NT2/D1 (cell line): ENCODE measurements at regions not wholly inside any gene's neighbourhood (a gene's known extent, or its start where the extent isn't known, plus 50 kb on each side); places are given as distances from the start of the nearest gene placed in this dataset.
A peak's percentile ranks its signal among the peaks of the same experiment; 100 is the strongest.

Experiments used
- DNase-seq: peaks from one replicate; pipeline ENCODE4 v3.0.0-alpha.2; 2011; ENCODE audit warnings: low read depth, low spot score
- H3K27me3 ChIP-seq: 2 replicates; pipeline ENCODE4 v1.6.0; 2011; ENCODE audit warnings: mild to moderate bottlenecking; ENCODE audit not compliant: insufficient read length, insufficient read depth
- H3K36me3 ChIP-seq: 2 replicates; pipeline ENCODE4 v1.6.1; 2011; ENCODE audit warnings: mild to moderate bottlenecking, low read length, mixed read lengths; ENCODE audit not compliant: insufficient read depth, insufficient read length
- H3K4me1 ChIP-seq: 2 replicates; pipeline ENCODE4 v1.5.1; 2011; ENCODE audit not compliant: insufficient read depth, insufficient read length
- H3K4me3 ChIP-seq: 2 replicates; pipeline ENCODE4 v1.5.1; 2011; ENCODE audit warnings: low read depth; ENCODE audit not compliant: insufficient read length
- H3K9ac ChIP-seq: 2 replicates; pipeline ENCODE4 v1.6.0; 2011; ENCODE audit warnings: low read depth; ENCODE audit not compliant: insufficient read length
- H3K9me3 ChIP-seq: 2 replicates; pipeline ENCODE4 v1.5.1; 2011; ENCODE audit warnings: mild to moderate bottlenecking, low read length; ENCODE audit not compliant: insufficient read depth
- SUZ12 ChIP-seq: IDR thresholded peaks from 2 replicates; pipeline ENCODE4 v1.6.1; 2011; ENCODE audit not compliant: insufficient read length, insufficient read depth; ENCODE audit errors: extremely low read depth
- YY1 ChIP-seq: IDR thresholded peaks from 2 replicates; pipeline ENCODE4 v1.6.1; 2011; ENCODE audit not compliant: insufficient read length, insufficient read depth
- ZNF274 ChIP-seq: IDR thresholded peaks from 2 replicates; pipeline ENCODE4 v1.6.1; 2011; ENCODE audit warnings: mild to moderate bottlenecking, low read depth, low read length

DNA sequence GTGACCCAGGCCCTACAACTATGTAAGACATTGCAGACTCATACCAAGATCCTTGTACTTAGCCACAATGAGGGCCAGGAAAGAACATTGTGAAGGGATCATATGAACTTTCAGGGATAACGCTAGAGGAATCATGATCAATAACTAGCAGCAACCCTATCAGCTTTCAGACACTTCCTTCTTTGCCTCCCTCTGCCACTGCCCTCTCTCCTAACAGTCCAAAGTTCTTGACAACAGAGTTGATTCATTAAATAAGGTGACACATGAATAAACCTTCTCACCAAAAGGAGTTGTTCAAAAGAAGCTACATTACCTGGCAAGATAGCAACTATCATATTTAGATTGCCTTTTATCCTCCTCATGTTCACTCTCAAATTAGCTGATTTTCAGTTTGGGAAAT, 272.2 kb upstream of the DACH1 start:
- no peaks in the 10 kb centered on the region for H3K36me3 ChIP-seq
- no peaks in the 10 kb centered on the region for H3K27me3 ChIP-seq
- no peak overlapping the region for H3K4me3 ChIP-seq
- no peaks in the 10 kb centered on the region for H3K4me1 ChIP-seq
- TF ChIP-seq YY1, result no peak
- no peak for TF ChIP-seq SUZ12
- H3K9ac ChIP-seq, result no peak overlapping the region
- DNase-seq, result no peak
- no peaks in the 10 kb centered on the region for H3K9me3 ChIP-seq

DNA sequence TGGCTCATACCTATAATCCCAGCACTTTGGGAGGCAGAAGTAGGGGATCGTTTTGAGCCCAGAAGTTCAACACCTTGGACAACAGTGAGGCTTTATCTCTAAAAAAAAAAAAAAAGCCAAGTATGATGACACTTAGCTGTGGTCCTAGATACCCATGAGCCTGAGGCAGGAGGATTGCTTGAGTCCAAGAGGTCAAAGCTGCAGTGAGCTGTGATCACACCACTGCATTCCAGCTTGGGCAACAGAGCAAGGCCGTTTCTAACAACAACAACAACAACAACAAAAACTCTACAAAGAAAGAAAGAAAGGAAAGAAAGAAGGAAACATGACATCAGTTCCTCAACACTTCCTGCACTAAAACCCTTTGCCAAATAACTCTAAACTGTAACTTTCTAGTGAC, 265.1 kb upstream of the DACH1 start:
- H3K4me1 ChIP-seq, result no peaks in the 10 kb centered on the region
- H3K4me3 ChIP-seq, result no peak overlapping the region
- H3K9ac ChIP-seq, result no peak overlapping the region
- no peaks in the 10 kb centered on the region for H3K27me3 ChIP-seq
- H3K9me3 ChIP-seq, result no peaks in the 10 kb centered on the region
- no peak for DNase-seq
- no peak for TF ChIP-seq SUZ12
- TF ChIP-seq YY1, result no peak
- no peak for TF ChIP-seq ZNF274
- H3K36me3 ChIP-seq, result no peaks in the 10 kb centered on the region

DNA sequence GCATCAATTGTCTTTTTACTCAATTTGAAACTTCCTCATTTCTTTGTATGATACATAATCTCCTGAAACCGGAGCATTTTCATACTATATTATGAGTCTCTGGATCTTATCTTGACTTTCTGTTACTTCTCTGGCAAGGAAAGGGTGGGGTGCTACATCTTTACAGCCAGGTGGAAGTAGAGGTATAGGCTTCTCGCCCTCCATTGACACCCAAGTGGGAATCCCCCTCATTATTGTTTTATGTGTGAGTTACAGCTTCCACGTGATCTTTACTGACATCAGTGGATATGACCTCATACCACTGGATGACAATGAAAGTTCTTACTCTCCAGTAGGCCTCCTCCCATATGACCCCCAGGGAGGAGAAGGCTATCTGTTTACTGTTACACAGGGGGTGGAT, 262.1 kb upstream of the DACH1 start:
- Histone ChIP-seq H3K36me3 (no peaks in the 10 kb centered on the region), H3K9me3 (no peaks in the 10 kb centered on the region), H3K4me3 (no peak overlapping the region), H3K4me1 (no peaks in the 10 kb centered on the region), H3K27me3 (no peaks in the 10 kb centered on the region), H3K9ac (no peak overlapping the region)
- DNase-seq, result no peak
- no peak for TF ChIP-seq SUZ12
- TF ChIP-seq YY1, result no peak
- no peak for TF ChIP-seq ZNF274

DNA sequence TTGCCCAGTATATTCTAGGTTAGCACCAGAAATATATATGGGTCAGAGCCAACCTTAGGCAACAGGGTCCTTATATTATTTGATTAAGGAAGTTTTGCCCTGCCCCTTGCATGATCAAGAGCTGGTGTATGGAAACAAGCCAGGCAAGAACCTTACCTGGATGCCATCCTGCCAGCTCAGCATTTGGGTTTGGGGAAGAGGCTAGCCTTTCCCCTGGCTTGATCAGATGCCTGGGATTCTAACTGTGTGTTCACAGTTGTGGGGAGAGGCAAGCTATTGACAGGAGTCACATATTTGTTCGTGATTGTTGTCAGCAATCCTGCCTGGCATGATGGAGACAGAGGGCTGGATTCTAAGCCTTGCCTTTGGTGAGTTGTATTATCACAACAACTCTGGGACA, 260.0 kb upstream of the DACH1 start:
- no peak overlapping the region for H3K4me3 ChIP-seq
- TF ChIP-seq ZNF274 (no peak), SUZ12 (no peak), YY1 (no peak)
- no peaks in the 10 kb centered on the region for H3K9me3 ChIP-seq
- H3K27me3 ChIP-seq, result no peaks in the 10 kb centered on the region
- no peaks in the 10 kb centered on the region for H3K36me3 ChIP-seq
- H3K9ac ChIP-seq, result no peak overlapping the region
- no peaks in the 10 kb centered on the region for H3K4me1 ChIP-seq
- no peak for DNase-seq

DNA sequence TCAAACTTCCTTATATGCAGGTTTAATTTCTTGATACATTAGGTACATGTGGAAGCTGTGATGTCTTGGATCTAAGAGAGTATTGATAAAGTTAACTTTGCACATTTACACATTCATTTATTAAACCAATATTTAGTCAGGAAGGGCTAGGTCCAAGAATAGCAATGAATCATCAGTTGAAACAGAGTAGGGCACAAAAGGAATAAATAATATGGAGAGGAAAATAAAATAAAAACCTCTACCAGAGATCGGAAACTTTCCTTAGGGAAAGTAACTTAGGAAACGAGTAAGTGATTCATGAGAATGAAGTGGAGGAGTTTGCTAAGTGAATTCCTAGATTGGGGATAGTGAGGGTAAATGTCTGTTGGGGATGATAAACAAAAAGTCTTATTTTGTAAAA, 259.4 kb upstream of the DACH1 start:
- Histone ChIP-seq H3K9me3 (no peaks in the 10 kb centered on the region), H3K36me3 (no peaks in the 10 kb centered on the region), H3K4me3 (no peak overlapping the region), H3K4me1 (no peaks in the 10 kb centered on the region), H3K9ac (no peak overlapping the region), H3K27me3 (no peaks in the 10 kb centered on the region)
- no peak for TF ChIP-seq SUZ12
- no peak for TF ChIP-seq YY1
- no peak for TF ChIP-seq ZNF274
- no peak for DNase-seq

DNA sequence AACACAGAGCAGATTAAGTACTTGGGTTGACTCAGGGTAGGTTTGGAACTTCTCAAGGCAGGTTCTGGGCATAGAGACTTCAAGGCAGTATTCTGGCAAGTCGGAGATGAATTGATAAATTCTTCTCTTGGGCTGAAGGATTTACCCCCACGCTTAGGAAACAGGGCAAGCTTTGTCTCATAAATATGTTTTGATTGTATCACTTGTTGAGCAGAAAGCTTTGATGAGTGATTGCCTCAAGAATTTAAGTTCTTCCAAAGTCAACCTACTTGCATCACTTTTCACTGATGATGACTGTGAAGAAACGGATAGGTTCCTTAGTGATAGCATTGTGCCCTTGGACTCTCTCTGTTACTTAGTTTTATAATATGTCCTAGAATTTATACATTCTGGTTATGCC, 258.6 kb upstream of the DACH1 start:
- H3K9me3 ChIP-seq, result no peaks in the 10 kb centered on the region
- no peak overlapping the region for H3K9ac ChIP-seq
- no peak for DNase-seq

DNA sequence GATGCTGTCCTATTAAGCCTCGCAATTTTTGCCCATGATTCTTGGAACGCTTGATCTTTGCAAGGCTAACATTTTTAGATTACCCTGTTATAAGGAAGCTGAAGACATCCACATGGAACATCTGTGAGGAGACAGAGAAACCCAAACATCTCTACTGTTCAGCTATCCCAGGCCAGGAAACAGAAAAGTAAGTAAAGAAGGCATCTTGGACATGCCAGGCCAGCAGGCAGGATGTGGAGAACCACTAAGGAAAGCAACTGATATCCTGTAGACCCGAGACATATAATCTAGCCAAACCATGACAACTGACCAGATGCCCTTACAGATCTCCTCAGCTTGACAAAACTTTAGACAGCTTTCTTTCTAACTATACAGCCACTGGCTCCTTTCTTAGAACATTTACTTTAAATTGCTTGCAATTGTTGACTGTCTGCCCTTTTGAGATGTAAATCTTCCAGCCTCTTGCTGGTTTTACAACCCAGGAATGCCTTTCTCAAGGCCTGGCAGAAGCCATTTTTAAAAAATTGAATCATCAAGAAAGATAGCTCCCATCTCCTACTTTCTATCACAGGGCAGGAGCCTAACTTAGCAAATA, 255.8 kb upstream of the DACH1 start:
- Histone ChIP-seq H3K4me1 (no peaks in the 10 kb centered on the region), H3K9ac (no peak overlapping the region), H3K9me3 (no peaks in the 10 kb centered on the region), H3K36me3 (no peaks in the 10 kb centered on the region), H3K4me3 (no peak overlapping the region), H3K27me3 (no peaks in the 10 kb centered on the region)
- TF ChIP-seq ZNF274, result no peak
- no peak for TF ChIP-seq YY1
- no peak for TF ChIP-seq SUZ12
- peak; percentile 6 for DNase-seq

More for the DNA sequence above, 258.6 kb upstream of the DACH1 start:
- Histone ChIP-seq H3K36me3 (no peaks in the 10 kb centered on the region), H3K4me1 (no peaks in the 10 kb centered on the region), H3K27me3 (no peaks in the 10 kb centered on the region), H3K4me3 (no peak overlapping the region)
- TF ChIP-seq SUZ12 (no peak), YY1 (no peak)
